HUES48 (cell line): ENCODE measurements at regions not wholly inside any gene's neighbourhood (a gene's known extent, or its start where the extent isn't known, plus 50 kb on each side); places are given as distances from the start of the nearest gene placed in this dataset.

Experiments used
- H3K27ac ChIP-seq: one replicate; pipeline ENCODE4 v1.7.0; 2013; ENCODE audit warnings: low read depth, low read length, inconsistent platforms
- H3K27me3 ChIP-seq: 2 replicates; pipeline ENCODE4 v1.6.1; 2013; ENCODE audit warnings: mild to moderate bottlenecking, low read length; ENCODE audit not compliant: control insufficient read depth, insufficient read depth
- H3K36me3 ChIP-seq: 2 replicates; pipeline ENCODE4 v1.6.1; 2013; ENCODE audit warnings: low read length; ENCODE audit not compliant: control insufficient read depth, insufficient read depth
- H3K4me1 ChIP-seq: 2 replicates; pipeline ENCODE4 v1.6.1; 2013; ENCODE audit warnings: mild to moderate bottlenecking, low read length; ENCODE audit not compliant: control insufficient read depth, insufficient read depth
- H3K4me3 ChIP-seq: 2 replicates; pipeline ENCODE4 v1.5.1; 2013; ENCODE audit warnings: mild to moderate bottlenecking, low read depth, low read length
- H3K9ac ChIP-seq: 2 replicates; pipeline ENCODE4 v1.6.1; 2013; ENCODE audit warnings: mild to moderate bottlenecking, low read depth, low read length, moderate library complexity
- H3K9me3 ChIP-seq: 2 replicates; pipeline ENCODE4 v1.6.1; 2013; ENCODE audit warnings: low read length; ENCODE audit not compliant: control insufficient read depth, insufficient read depth

GRCh38 chr16:64394061-64394460 lies 727.8 kb downstream of the CDH11 start:
- Histone ChIP-seq H3K27ac (no peak overlapping the region), H3K4me3 (no peak overlapping the region), H3K36me3 (no peaks in the 10 kb centered on the region), H3K9me3 (no peaks in the 10 kb centered on the region), H3K27me3 (no peaks in the 10 kb centered on the region), H3K9ac (no peak overlapping the region), H3K4me1 (no peaks in the 10 kb centered on the region)

GRCh38 chr16:64392456-64392855 lies 729.4 kb downstream of the CDH11 start:
- H3K27me3 ChIP-seq, result no peaks in the 10 kb centered on the region
- no peaks in the 10 kb centered on the region for H3K9me3 ChIP-seq
- H3K27ac ChIP-seq, result no peak overlapping the region
- H3K36me3 ChIP-seq, result no peaks in the 10 kb centered on the region
- H3K4me1 ChIP-seq, result no peaks in the 10 kb centered on the region
- no peak overlapping the region for H3K9ac ChIP-seq
- no peak overlapping the region for H3K4me3 ChIP-seq

- Histone ChIP-seq H3K9me3 (no peaks in the 10 kb centered on the region), H3K4me1 (no peaks in the 10 kb centered on the region), H3K36me3 (no peaks in the 10 kb centered on the region), H3K9ac (no peak overlapping the region), H3K27ac (no peak overlapping the region), H3K27me3 (no peaks in the 10 kb centered on the region), H3K4me3 (no peak overlapping the region)
Measured at GRCh38 chr16:64391063-64391600, 730.7 kb downstream of the CDH11 start.

GRCh38 chr16:64390102-64390501 lies 731.8 kb downstream of the CDH11 start:
- Histone ChIP-seq H3K9me3 (no peaks in the 10 kb centered on the region), H3K27me3 (no peaks in the 10 kb centered on the region), H3K9ac (no peak overlapping the region), H3K36me3 (no peaks in the 10 kb centered on the region), H3K4me3 (no peak overlapping the region), H3K4me1 (no peaks in the 10 kb centered on the region), H3K27ac (no peak overlapping the region)

GRCh38 chr16:64384636-64385035 lies 737.2 kb downstream of the CDH11 start:
- Histone ChIP-seq H3K4me1 (no peaks in the 10 kb centered on the region), H3K9ac (no peak overlapping the region), H3K9me3 (peaks cover 2% of the 10 kb centered on the region; the same call in 1 of the 2 replicates), H3K36me3 (no peaks in the 10 kb centered on the region), H3K27me3 (no peaks in the 10 kb centered on the region), H3K4me3 (no peak overlapping the region), H3K27ac (no peak overlapping the region)

GRCh38 chr16:64381979-64382378 lies 739.9 kb downstream of the CDH11 start:
- Histone ChIP-seq H3K36me3 (no peaks in the 10 kb centered on the region), H3K9me3 (peaks cover 2% of the 10 kb centered on the region; the same call in 1 of the 2 replicates), H3K27me3 (no peaks in the 10 kb centered on the region), H3K27ac (no peak overlapping the region), H3K9ac (no peak overlapping the region), H3K4me1 (no peaks in the 10 kb centered on the region), H3K4me3 (no peak overlapping the region)

GRCh38 chr16:64380751-64381150 lies 741.1 kb downstream of the CDH11 start:
- no peak overlapping the region for H3K9ac ChIP-seq
- H3K36me3 ChIP-seq, result no peaks in the 10 kb centered on the region
- no peak overlapping the region for H3K27ac ChIP-seq
- no peaks in the 10 kb centered on the region for H3K4me1 ChIP-seq
- no peak overlapping the region for H3K4me3 ChIP-seq
- peaks cover 2% of the 10 kb centered on the region; the same call in 1 of the 2 replicates for H3K9me3 ChIP-seq
- H3K27me3 ChIP-seq, result no peaks in the 10 kb centered on the region

GRCh38 chr16:64375391-64375980 lies 746.4 kb downstream of the CDH11 start:
- no peaks in the 10 kb centered on the region for H3K9me3 ChIP-seq
- 0 out of 2 replicates have a peak, but pooled peaks cover 2% of the 10 kb centered on the region for H3K4me1 ChIP-seq
- no peak overlapping the region for H3K27ac ChIP-seq
- H3K4me3 ChIP-seq, result no peak overlapping the region
- H3K36me3 ChIP-seq, result no peaks in the 10 kb centered on the region
- no peaks in the 10 kb centered on the region for H3K27me3 ChIP-seq
- H3K9ac ChIP-seq, result no peak overlapping the region

GRCh38 chr16:64370112-64370511 lies 751.8 kb downstream of the CDH11 start:
- H3K4me3 ChIP-seq, result no peak overlapping the region
- no peak overlapping the region for H3K27ac ChIP-seq
- no peaks in the 10 kb centered on the region for H3K27me3 ChIP-seq
- H3K36me3 ChIP-seq, result no peaks in the 10 kb centered on the region
- no peaks in the 10 kb centered on the region for H3K9me3 ChIP-seq
- no peaks in the 10 kb centered on the region for H3K4me1 ChIP-seq
- H3K9ac ChIP-seq, result no peak overlapping the region

- no peaks in the 10 kb centered on the region for H3K4me1 ChIP-seq
- no peaks in the 10 kb centered on the region for H3K9me3 ChIP-seq
- no peak overlapping the region for H3K4me3 ChIP-seq
- H3K27ac ChIP-seq, result no peak overlapping the region
- no peak overlapping the region for H3K9ac ChIP-seq
- no peaks in the 10 kb centered on the region for H3K36me3 ChIP-seq
- no peaks in the 10 kb centered on the region for H3K27me3 ChIP-seq
Measured at GRCh38 chr16:64365448-64365931, 756.4 kb downstream of the CDH11 start.

GRCh38 chr16:64364894-64365293 lies 757.0 kb downstream of the CDH11 start:
- H3K27ac ChIP-seq, result no peak overlapping the region
- no peaks in the 10 kb centered on the region for H3K9me3 ChIP-seq
- no peaks in the 10 kb centered on the region for H3K27me3 ChIP-seq
- no peak overlapping the region for H3K4me3 ChIP-seq
- no peaks in the 10 kb centered on the region for H3K36me3 ChIP-seq
- no peak overlapping the region for H3K9ac ChIP-seq
- H3K4me1 ChIP-seq, result no peaks in the 10 kb centered on the region
